WERI-Rb-1 (cell line): ENCODE measurements at regions not wholly inside any gene's neighbourhood (a gene's known extent, or its start where the extent isn't known, plus 50 kb on each side); places are given as distances from the start of the nearest gene placed in this dataset.

Source experiments
- DNase-seq: peaks from one replicate; pipeline ENCODE4 v3.0.0-alpha.2; 2020
- H3K27ac ChIP-seq: fragments of 250-450 bp; sonication (Bioruptor Pico); 2 replicates; pipeline ENCODE4 v1.5.1; 2020; ENCODE audit warnings: mild to moderate bottlenecking, moderate library complexity
- H3K27me3 ChIP-seq: fragments of 250-450 bp; sonication (Bioruptor Pico); 2 replicates; pipeline ENCODE4 v1.5.1; 2021; ENCODE audit warnings: mild to moderate bottlenecking, low read depth, moderate library complexity; ENCODE audit not compliant: insufficient read depth, severe bottlenecking
- H3K36me3 ChIP-seq: fragments of 250-450 bp; sonication (Bioruptor Pico); 2 replicates; pipeline ENCODE4 v1.5.1; 2020; ENCODE audit warnings: mild to moderate bottlenecking, moderate library complexity
- H3K4me3 ChIP-seq: 2 replicates; pipeline ENCODE4 v1.5.1; 2011; ENCODE audit warnings: low read depth, mild to moderate bottlenecking, control low read depth, low read length
- H3K9me3 ChIP-seq: fragments of 250-450 bp; sonication (Bioruptor Pico); 2 replicates; pipeline ENCODE4 v1.5.1; 2021; ENCODE audit warnings: mild to moderate bottlenecking, moderate library complexity; ENCODE audit not compliant: severe bottlenecking
- CTCF ChIP-seq: IDR thresholded peaks from 2 replicates; pipeline ENCODE4 v1.5.1; 2011; ENCODE audit warnings: low read depth, mild to moderate bottlenecking, control low read depth, inconsistent platforms, low read length

DNA sequence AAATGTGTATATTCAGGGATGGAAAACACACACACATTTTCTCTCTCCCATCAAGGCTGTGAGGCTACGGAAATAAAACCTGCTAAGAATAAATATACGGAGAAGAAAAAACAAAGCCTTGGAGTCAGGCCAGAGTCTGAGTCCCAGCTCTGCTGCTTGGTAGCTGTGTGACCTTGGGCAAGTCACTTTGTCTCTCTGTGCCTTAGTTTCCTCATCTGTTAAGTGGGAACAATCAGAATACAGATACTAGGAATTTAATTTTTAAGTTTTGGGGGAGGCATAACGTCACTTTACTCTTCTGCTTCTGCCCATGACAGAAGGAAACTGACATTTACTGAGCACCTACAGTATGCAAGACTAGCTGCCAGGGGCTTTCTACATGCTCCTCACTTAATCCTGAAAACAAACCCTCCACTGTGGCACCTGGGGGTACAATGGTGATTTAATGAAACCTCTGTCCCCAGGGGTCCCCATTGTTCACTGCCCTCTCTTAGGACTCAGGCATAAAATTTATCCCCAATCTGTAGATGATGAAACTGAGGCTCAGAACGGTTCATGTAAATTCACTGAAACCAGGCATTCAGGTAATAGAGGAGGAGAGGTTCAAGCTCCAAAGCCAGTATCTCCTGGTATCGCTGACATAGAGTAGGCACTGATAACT is 131.9 kb upstream of the SERPIND1 start:
- no peaks in the 10 kb centered on the region for H3K9me3 ChIP-seq
- no peaks in the 10 kb centered on the region for H3K27me3 ChIP-seq
- DNase-seq = no peak
- TF ChIP-seq CTCF = no peak
- no peak overlapping the region for H3K4me3 ChIP-seq
- no peaks in the 10 kb centered on the region for H3K36me3 ChIP-seq
- no peak overlapping the region for H3K27ac ChIP-seq

DNA sequence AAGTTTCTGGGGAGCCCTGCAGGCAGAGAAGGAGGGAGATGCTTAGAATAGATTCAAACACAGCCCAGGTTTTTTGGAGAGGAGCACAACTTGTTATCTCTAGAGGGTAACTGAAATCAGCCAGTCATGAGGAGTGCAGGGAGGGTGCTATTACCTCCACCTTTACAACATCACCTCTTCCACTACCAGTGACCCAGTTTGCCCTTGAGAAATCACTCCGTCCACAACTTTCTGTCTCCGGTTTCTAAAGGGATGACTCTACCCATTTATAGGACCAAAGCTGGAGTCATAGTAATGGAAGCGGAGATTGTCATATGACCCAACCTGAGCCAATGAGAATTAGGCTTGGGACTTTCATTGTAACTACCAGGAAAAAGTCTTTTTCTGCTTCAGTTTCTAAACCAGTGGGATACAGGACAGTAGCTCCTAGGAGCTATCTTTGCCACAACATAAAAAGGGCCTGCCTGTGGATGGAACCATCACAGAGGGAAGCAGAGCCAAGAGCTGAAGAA is 131.2 kb upstream of the SERPIND1 start:
- no peak overlapping the region for H3K27ac ChIP-seq
- no peak for TF ChIP-seq CTCF
- H3K9me3 ChIP-seq = peaks cover under 1% of the 10 kb centered on the region
- no peaks in the 10 kb centered on the region for H3K36me3 ChIP-seq
- H3K27me3 ChIP-seq = no peaks in the 10 kb centered on the region
- no peak overlapping the region for H3K4me3 ChIP-seq
- DNase-seq = no peak

DNA sequence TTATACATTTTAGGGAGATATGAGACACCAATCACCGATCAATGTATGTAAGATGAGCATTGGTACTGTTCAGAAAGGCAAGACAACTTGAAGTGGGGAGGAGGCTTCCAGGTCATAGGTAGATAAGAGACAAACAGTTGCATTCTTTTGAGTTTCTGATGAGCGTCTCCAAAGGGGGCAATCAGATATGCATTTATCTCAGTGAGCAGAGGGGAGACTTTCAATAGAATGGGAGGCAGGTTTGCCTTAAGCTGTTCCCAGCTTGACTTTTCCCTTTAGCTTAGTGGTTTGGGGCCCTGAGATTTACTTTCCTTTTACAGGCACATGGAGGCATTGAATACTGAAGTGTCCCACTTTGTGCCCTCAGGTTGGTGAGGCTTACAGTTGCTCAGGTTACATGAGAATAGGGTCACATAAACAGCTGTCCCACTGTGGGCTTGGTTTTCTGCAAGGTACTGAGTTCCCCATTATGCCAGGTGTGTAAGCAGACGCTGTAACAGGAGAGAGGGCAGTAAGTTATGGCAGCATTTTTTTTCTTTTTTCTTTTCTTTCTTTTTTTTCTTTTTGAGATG is 129.8 kb upstream of the SERPIND1 start:
- Histone ChIP-seq H3K27me3 (no peaks in the 10 kb centered on the region), H3K27ac (no peak overlapping the region), H3K36me3 (no peaks in the 10 kb centered on the region), H3K4me3 (no peak overlapping the region), H3K9me3 (peaks cover 5% of the 10 kb centered on the region)
- no peak for TF ChIP-seq CTCF
- DNase-seq = no peak

- Histone ChIP-seq H3K36me3 (no peaks in the 10 kb centered on the region), H3K9me3 (peaks cover 5% of the 10 kb centered on the region), H3K27ac (no peak overlapping the region), H3K27me3 (no peaks in the 10 kb centered on the region), H3K4me3 (no peak overlapping the region)
- no peak for DNase-seq
- no peak for TF ChIP-seq CTCF
Measured at GRCh38 chr22:20645954-20646353, 128.0 kb upstream of the SERPIND1 start.

- Histone ChIP-seq H3K27ac (peak overlapping the region; percentile 38), H3K4me3 (no peak overlapping the region), H3K36me3 (no peaks in the 10 kb centered on the region), H3K9me3 (peaks cover 5% of the 10 kb centered on the region), H3K27me3 (no peaks in the 10 kb centered on the region)
- no peak for TF ChIP-seq CTCF
- DNase-seq = no peak
Measured at GRCh38 chr22:20646415-20646814, 127.5 kb upstream of the SERPIND1 start.
